Inflammatory macrophage treated with lipopolysaccharide for 4 hours (primary cell): ENCODE measurements at regions not wholly inside any gene's neighbourhood (a gene's known extent, or its start where the extent isn't known, plus 50 kb on each side); places are given as distances from the start of the nearest gene placed in this dataset.
"Not testable (repeated sequence)": the region's sequence is repeated elsewhere in the genome, so short reads cannot be mapped to it uniquely, and the experiment has no call there.

Experiments
- DNase-seq: peaks from one replicate; pipeline ENCODE4 v3.0.0-alpha.2; 2020

- DNase-seq = no peak
Observed at GRCh38 chr2:13638181-13638580, 921.4 kb downstream of the TRIB2 start.

DNA sequence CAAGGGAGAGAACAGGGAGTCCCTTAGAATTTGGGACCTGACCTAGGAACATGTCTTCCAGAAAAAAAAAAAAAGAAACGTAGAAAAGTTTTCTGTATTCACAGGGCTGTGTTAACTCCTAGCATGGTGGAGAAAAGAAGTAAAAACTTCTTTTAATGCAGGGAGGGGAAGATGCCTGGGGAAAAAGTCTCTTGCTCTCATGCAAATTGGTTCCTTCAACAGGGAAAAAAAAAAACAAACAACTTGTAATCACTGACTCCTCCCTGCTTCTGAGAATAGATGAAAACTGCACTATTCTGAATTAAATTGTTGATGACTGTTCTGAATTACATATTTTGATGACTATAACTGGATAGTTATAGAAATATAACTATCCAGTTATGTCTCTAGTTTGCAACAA, 933.2 kb downstream of the TRIB2 start:
- DNase-seq = no peak

DNA sequence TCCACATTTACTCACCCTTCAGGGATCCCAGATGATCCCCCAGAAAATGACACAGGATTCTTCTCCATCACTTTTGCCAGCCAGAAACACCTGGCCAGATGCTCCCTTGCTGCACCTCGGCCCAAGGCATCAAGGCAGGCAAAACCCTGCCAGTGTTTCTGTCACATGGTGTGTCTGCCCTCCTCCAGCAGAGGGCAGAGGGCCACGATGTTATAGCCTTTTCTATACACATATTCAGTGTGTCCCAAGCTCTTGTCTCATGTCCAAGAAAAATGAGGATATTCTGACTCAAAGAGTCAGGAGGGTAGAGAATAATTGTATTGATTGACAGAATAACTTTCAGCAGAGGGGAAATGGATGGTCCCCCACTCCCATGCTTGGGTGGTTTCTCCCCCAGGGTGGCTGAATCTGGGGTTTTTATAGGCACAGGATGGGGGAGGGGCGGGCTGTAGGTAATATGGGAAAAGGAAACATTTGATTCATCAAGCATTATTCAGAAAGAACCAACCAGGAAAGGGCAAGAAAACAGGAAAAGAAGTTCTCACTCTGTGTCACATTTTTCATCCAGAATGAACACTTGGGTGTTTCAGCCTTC, 933.9 kb downstream of the TRIB2 start:
- no peak for DNase-seq

DNA sequence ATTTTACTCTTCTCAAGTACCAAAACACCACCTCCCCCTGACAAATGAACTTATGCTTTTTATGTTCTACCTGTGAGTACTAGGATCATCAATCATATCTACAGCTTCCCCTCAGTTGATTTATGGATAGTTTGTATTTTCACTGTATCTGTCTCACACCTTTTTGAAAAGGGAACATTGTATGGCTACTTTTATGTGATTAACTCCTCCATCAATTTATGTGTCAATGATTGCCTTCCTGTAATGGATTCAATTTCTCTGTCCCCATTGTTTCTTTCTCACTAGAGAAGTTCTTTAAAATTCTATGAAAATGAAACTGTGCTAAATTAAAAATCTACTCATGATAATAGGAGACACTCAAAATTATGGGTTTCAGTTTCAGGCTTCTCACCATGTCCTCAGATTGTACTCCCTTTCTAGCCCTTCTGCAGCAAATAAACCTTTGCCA, 935.0 kb downstream of the TRIB2 start:
- no peak for DNase-seq

- no peak for DNase-seq
Observed at GRCh38 chr2:13652531-13653313, 936.0 kb downstream of the TRIB2 start.

DNA sequence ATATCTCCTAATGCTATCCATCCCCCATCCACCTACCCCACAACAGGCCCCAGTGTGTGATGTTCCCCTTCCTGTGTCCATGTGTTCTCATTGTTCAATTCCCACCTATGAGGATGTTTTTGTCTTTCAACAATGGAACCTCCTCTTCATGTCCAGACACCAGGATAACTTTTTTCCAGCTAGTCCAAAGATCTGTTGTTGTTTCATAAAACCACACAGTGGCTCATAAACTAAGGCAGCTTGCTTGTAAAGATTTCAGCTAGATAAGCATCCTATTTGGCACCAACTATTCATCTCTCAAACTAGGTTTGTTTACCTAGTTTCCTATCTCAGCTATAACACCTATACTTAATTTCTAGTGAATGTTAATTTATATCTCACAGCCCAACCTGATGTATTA, 937.7 kb downstream of the TRIB2 start:
- no peak for DNase-seq

GRCh38 chr2:13660231-13660630, 943.5 kb downstream of the TRIB2 start:
- DNase-seq = no peak

DNA sequence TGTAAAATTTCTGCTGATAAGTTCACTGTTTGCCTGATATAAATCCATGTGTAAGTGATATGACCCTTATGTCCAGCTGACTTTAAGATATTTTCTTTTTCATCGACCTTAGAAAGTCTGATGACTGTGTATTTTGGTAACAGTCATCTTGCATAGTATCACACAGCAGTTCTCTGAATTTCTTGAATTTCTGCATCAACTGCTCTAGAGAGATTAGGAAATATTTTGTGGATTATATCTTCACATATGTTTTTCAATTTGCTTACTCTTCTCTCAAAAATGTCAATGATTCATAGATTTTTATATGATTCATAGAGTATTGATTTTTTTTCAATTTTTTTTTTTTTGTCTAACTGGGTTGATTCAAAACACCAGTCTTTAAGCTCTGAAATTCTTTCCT, 945.3 kb downstream of the TRIB2 start:
- DNase-seq = no peak

GRCh38 chr2:13666582-13667414, 950.1 kb downstream of the TRIB2 start:
- no peak for DNase-seq

GRCh38 chr2:13667415-13667757, 950.6 kb downstream of the TRIB2 start:
- no peak for DNase-seq

- DNase-seq = no peak
Observed at GRCh38 chr2:13669607-13670006, 952.9 kb downstream of the TRIB2 start.

- not testable (repeated sequence) for DNase-seq
Observed at GRCh38 chr2:13673821-13674220, 957.1 kb downstream of the TRIB2 start.

- no peak for DNase-seq
Observed at GRCh38 chr2:13676269-13676668, 956.2 kb upstream of the LRATD1 start.

- DNase-seq = no peak
Observed at GRCh38 chr2:13681936-13682335, 950.6 kb upstream of the LRATD1 start.

DNA sequence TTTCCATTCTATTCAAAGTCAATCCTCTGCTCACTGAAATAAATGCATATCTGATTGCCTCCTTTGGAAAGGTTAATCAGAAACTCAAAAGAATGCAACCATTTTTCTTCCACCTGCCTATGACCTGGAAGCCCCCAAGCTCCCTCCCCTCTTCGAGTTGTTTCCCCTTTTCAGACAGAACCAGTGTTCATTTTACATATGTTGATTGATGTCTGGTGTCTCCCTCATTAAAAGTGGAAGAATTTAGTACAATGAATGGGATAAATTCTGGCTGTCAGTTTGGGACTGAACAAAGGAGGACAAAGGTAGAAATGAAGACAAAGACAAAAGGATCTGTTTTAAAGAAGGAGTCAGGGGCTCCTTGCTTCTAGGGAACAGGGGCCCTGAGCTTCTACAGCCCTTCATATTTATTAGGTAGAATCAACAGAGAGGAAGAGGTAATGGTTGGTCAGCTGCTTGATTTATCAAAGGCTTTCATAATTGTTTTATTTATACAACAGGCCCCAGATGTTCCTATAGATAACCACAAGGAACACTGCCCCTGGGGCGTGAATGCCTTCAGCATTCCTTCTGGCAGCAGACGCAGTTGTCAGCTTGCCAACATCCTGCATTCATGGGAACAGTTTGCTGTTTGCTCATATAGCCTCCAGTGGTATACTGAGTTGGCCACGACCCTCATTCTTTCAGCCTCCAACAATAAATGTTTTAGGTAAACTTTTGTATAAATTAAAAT, 949.8 kb upstream of the LRATD1 start:
- DNase-seq = no peak

DNA sequence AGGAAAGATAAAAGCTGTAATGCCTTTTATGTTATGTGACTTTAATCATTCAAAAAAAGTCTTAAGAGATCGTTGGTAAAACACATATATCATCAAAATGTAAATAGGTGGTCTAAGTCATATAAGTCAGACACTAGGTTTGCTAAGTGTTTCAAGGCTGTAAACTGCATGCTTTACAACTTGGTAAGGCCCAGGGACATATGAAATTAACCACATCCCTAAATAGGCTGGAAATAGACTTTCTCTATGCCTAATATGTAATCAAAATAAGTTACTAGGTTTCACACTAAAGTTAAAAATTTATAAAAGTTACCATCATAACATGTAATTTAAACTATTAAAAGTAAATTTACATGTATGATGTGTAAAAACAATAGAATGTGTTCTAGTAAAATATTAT, 946.3 kb upstream of the LRATD1 start:
- DNase-seq = no peak

GRCh38 chr2:13694673-13695072, 937.8 kb upstream of the LRATD1 start:
- no peak for DNase-seq

DNA sequence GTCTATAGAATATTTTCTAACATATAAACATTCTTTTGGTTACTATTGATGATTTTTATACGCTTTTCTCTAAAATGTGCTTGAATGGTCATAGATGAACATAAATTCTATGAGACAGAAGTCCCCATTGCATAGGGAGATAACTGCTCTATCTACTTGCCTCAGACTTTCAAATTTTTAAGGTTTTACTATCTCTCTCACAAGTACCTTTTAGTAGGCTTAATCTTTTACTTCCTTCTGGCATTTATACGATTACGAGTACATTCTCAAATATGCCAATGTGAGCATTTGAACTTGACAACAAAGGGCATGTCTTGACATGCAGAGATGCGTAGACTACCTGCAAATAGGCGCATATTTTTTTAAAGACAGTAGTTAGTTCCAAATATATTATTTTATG, 935.9 kb upstream of the LRATD1 start:
- DNase-seq = no peak

GRCh38 chr2:13698847-13699246, 933.7 kb upstream of the LRATD1 start:
- DNase-seq = no peak

DNA sequence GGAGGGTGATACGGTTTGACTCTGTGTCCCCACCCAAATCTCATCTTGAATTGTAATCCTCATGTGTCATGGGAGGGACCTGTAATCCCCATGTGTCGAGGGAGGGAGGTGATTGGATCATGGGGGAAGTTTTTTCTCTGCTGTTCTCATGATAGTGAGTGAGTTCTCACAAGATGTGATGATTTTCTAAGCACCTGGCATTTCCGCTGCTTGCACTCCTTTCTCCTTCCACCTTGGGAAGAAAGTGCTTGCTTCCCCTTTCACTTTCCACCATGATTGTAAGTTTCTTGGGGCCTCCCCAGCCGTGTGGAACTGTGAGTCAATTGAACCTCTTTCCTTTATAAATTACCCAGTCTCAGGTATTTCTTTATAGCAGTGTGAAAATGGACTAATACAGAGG, 932.6 kb upstream of the LRATD1 start:
- not testable (repeated sequence) for DNase-seq

GRCh38 chr2:13711154-13711553, 921.4 kb upstream of the LRATD1 start:
- DNase-seq = no peak

GRCh38 chr2:13714466-13714865, 918.1 kb upstream of the LRATD1 start:
- DNase-seq = no peak

- DNase-seq = no peak
Observed at GRCh38 chr2:13725945-13726344, 906.6 kb upstream of the LRATD1 start.
